Fibroblast of skin of back (primary cell): ENCODE measurements at regions not wholly inside any gene's neighbourhood (a gene's known extent, or its start where the extent isn't known, plus 50 kb on each side); places are given as distances from the start of the nearest gene placed in this dataset.

ENCODE experiments used
- DNase-seq: peaks from one replicate; pipeline ENCODE4 v3.0.0-alpha.2; 2013

DNA sequence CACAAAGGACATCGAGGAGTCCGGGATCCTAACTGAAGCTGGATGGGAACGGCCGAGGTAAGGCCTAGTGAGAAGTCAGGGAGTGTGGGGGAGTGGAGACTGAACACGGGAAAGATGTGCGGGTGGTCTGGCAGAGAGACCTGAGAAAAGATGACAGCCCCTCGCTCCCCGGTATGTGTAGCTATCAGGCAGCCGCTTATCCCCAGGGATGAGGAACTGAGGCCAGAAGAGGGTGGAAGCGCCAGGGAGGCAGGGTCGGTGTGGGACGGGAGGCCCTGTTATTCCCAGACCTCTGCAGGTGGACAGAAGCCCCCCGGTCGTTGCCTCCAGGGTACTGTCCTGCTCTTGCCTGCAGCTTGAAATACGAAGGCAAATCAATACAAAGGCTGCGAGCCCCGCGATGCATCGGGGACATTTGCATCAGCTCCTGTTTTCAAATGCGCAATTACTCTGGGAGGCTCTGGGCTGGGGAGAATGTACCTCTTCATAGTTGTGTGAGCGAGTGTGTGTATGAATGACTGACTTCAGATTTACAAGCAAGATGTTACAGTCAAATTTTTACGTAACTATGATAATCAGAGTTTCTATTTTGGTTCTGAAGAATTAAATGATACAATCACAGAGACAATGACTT is 221.3 kb downstream of the QKI start:
- DNase-seq: no peak

GRCh38 chr6:163635315-163635714 is 220.8 kb downstream of the QKI start:
- DNase-seq: no peak

DNA sequence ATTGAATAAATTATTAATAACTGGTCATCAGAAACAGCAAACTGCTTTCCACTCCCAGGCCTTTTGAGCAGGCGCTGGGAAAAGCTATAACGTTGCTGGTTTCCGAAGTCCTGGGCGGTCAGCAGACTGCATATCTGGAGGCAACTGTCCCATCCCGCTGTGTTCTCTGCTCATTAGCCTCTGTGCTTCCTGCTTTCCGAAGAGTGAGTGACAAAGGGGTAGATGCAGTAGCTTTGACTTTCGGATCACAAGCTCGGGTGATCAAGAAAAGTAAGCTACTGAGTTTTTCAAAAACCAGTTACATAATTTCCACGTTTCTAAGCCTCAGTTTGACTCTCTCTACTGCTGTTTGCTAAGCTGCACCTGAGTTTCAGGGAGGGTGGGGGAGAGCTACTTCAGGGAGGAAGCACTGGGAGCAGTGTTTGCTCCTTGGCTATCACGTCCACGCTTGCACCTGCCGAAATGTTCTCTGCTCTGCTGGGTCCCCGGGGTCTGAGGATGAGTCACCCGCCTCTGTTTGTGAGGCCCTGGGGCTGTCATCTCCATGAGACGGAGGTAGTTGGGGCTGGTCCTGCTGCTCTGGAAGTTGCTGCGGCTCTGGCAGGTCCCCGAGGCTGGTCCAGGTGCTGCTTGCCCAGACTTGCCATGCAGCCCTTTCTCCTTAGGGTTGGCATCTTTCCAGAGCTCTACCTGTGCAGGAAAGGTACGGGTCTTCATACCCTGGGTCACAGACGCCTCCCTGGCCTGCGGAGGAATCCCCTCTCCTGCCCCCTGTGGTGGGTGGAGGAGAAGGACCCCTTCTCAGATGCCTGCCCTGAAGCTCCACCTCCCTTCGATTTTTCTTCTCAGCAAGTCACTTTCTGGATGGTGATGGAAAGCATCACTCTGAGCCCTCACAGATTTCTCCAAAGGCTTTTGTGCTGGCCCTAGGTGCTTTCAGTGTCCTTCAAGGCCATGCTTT is 220.0 kb downstream of the QKI start:
- DNase-seq: no peak

- no peak for DNase-seq
These were observed 216.5 kb downstream of the QKI start for GRCh38 chr6:163630991-163631390.

GRCh38 chr6:163630572-163630971 is 216.1 kb downstream of the QKI start:
- DNase-seq: peak; percentile 8

DNA sequence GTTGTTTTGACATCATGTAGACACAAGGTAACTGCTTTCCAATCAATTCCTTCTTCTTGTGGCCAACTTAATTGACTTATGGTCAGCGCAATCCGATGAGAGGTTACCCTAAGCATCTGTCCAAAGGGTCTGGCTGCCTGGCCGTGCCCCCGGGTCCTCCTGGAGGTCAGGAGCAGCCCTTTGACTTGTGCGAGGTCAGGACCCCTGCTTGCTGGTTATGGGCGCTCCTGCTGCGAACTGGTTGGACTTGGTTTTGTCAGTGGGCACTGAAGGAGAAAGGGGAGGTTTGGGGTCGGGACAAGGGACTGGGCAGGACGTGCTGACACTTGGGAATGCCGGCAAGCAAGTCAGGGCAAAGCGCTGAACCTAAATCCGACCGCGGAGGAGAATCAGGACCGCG is 215.6 kb downstream of the QKI start:
- DNase-seq: no peak
